Neural cell (in vitro differentiated cells): ENCODE measurements at regions not wholly inside any gene's neighbourhood (a gene's known extent, or its start where the extent isn't known, plus 50 kb on each side); places are given as distances from the start of the nearest gene placed in this dataset.

Experiments
- H2AFZ ChIP-seq: fragments of 200-600, 300-800 bp; sonication (generic), shearing (Covaris generic); 2 replicates; pipeline ENCODE4 v1.6.0; 2014; ENCODE audit warnings: low read depth, mild to moderate bottlenecking, antibody characterized with exemption, low read length, moderate library complexity
- H3F3A ChIP-seq: fragments of 200-600 bp; shearing (Covaris generic); 2 replicates; pipeline ENCODE4 v1.6.1; 2016; ENCODE audit warnings: mild to moderate bottlenecking, moderate library complexity, mixed read lengths, antibody characterized with exemption, low read length; ENCODE audit not compliant: insufficient read depth, poor library complexity, severe bottlenecking
- H3K27ac ChIP-seq: fragments of 200-600, 300-800 bp; sonication (generic), shearing (Covaris generic); 2 replicates; pipeline ENCODE4 v1.5.1; 2014; ENCODE audit warnings: mild to moderate bottlenecking, low read length, moderate library complexity
- H3K27me3 ChIP-seq: fragments of 300-800, 200-600 bp; sonication (generic), shearing (Covaris generic); 2 replicates; pipeline ENCODE4 v1.6.0; 2014; ENCODE audit warnings: mild to moderate bottlenecking, low read depth, low read length, moderate library complexity; ENCODE audit not compliant: insufficient read depth
- H3K36me3 ChIP-seq: fragments of 300-800, 200-600 bp; sonication (generic), shearing (Covaris generic); 2 replicates; pipeline ENCODE4 v1.5.1; 2014; ENCODE audit warnings: mild to moderate bottlenecking, antibody characterized with exemption, low read length, moderate library complexity; ENCODE audit not compliant: insufficient read depth
- H3K4me2 ChIP-seq: fragments of 300-800, 200-600 bp; sonication (generic), shearing (Covaris generic); 2 replicates; pipeline ENCODE4 v1.6.0; 2014; ENCODE audit warnings: mild to moderate bottlenecking, low read length
- H3K4me3 ChIP-seq: fragments of 300-800, 200-600 bp; sonication (generic), shearing (Covaris generic); 2 replicates; pipeline ENCODE4 v1.5.1; 2014; ENCODE audit warnings: mild to moderate bottlenecking, low read length, moderate library complexity
- H3K79me2 ChIP-seq: fragments of 200-600 bp; shearing (Covaris generic); replicated peaks from 2 replicates; pipeline ENCODE4 v1.6.0; 2014; ENCODE audit warnings: mild to moderate bottlenecking, low read length, moderate library complexity; ENCODE audit not compliant: insufficient read depth
- H3K9ac ChIP-seq: fragments of 300-800, 200-600 bp; sonication (generic), shearing (Covaris generic); 2 replicates; pipeline ENCODE4 v1.6.1; 2016; ENCODE audit warnings: mild to moderate bottlenecking, low read length, mixed read lengths
- H3K9me2 ChIP-seq: fragments of 200-600 bp; shearing (Covaris generic); 2 replicates; pipeline ENCODE4 v1.6.1; 2016; ENCODE audit warnings: mild to moderate bottlenecking, low read length, mixed read lengths; ENCODE audit not compliant: insufficient read depth
- H3K9me3 ChIP-seq: fragments of 200-600, 300-800 bp; sonication (generic), shearing (Covaris generic); 2 replicates; pipeline ENCODE4 v1.6.1; 2016; ENCODE audit warnings: mild to moderate bottlenecking, mixed run types, low read length, moderate library complexity, mixed read lengths
- H4K20me1 ChIP-seq: fragments of 200-600 bp; shearing (Covaris generic); 2 replicates; pipeline ENCODE4 v1.6.1; 2016; ENCODE audit warnings: mild to moderate bottlenecking, mixed run types; ENCODE audit not compliant: insufficient read depth
- EP300 ChIP-seq: fragments of 450-650 bp; conservative IDR thresholded peaks from 2 replicates; pipeline ENCODE4 v1.6.1; 2014; ENCODE audit warnings: antibody characterized with exemption, mild to moderate bottlenecking, moderate library complexity; ENCODE audit not compliant: poor library complexity, severe bottlenecking
- EZH2 ChIP-seq: fragments of 200-600, 300-800 bp; shearing (Covaris generic), sonication (generic); IDR thresholded peaks from 2 replicates; pipeline ENCODE4 v1.6.1; 2014; ENCODE audit warnings: antibody characterized with exemption, low read length, borderline replicate concordance, mild to moderate bottlenecking; ENCODE audit not compliant: insufficient read depth, poor library complexity, severe bottlenecking
- MXI1 ChIP-seq: fragments of 450-650 bp; conservative IDR thresholded peaks from 2 replicates; pipeline ENCODE4 v1.6.1; 2014; ENCODE audit warnings: antibody characterized with exemption, mild to moderate bottlenecking; ENCODE audit not compliant: poor library complexity, severe bottlenecking
- POLR2AphosphoS5 ChIP-seq: IDR thresholded peaks from 2 replicates; pipeline ENCODE4 v1.6.1; 2012
- RAD21 ChIP-seq: fragments of 450-650 bp; conservative IDR thresholded peaks from 2 replicates; pipeline ENCODE4 v1.6.1; 2014; ENCODE audit warnings: antibody characterized with exemption, mild to moderate bottlenecking, moderate library complexity
- SMC3 ChIP-seq: fragments of 450-650 bp; conservative IDR thresholded peaks from 2 replicates; pipeline ENCODE4 v1.6.1; 2014; ENCODE audit warnings: antibody characterized with exemption, mild to moderate bottlenecking, moderate library complexity; ENCODE audit not compliant: poor library complexity
- TAF1 ChIP-seq: IDR thresholded peaks from 2 replicates; pipeline ENCODE4 v1.6.1; 2012; ENCODE audit warnings: low read depth
- TF ChIP-seq, protein P1 (sequence below): IDR thresholded peaks from 2 replicates; pipeline ENCODE4 v1.6.1; 2012; ENCODE audit warnings: borderline replicate concordance
- TF ChIP-seq, protein P2 (sequence below): fragments of 450-650 bp; IDR thresholded peaks from 2 replicates; pipeline ENCODE4 v1.5.1; 2014; ENCODE audit warnings: antibody characterized with exemption, mild to moderate bottlenecking, moderate library complexity; ENCODE audit not compliant: poor library complexity, severe bottlenecking

DNA sequence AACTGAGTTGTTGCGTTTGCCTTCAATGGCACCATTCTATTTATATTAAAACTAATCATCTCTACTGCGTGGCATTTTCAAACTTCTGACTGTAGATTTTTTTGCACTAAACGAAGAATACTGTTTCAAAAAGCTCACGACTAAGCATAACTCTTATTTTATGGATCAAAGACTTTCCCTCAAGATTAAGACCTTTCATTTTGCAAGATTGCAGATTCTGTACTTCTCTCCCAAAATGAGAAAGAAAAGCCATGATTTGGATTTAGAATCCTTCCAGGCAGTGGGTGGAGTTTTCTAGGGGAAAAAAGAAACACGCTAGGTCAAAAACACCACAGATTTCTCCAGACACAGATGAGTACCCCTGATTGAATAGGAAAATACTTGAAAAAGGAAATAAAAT lies 617.2 kb upstream of the NR2F2 start:
- Histone ChIP-seq H3K27ac (no peak overlapping the region), H3K9me3 (no peaks in the 10 kb centered on the region), H3K9ac (no peak overlapping the region), H3F3A (no peaks in the 10 kb centered on the region), H3K4me2 (no peak overlapping the region), H3K27me3 (no peaks in the 10 kb centered on the region), H3K4me3 (no peak overlapping the region), H3K36me3 (no peaks in the 10 kb centered on the region), H2AFZ (no peak overlapping the region), H3K9me2 (no peaks in the 10 kb centered on the region), H4K20me1 (no peaks in the 10 kb centered on the region), H3K79me2 (no peaks in the 10 kb centered on the region)
- TF ChIP-seq TAF1 (no peak), EP300 (no peak), RAD21 (no peak), SMC3 (no peak), MXI1 (no peak), POLR2AphosphoS5 (no peak), EZH2 (no peak)
- TF ChIP-seq, protein P1, sequence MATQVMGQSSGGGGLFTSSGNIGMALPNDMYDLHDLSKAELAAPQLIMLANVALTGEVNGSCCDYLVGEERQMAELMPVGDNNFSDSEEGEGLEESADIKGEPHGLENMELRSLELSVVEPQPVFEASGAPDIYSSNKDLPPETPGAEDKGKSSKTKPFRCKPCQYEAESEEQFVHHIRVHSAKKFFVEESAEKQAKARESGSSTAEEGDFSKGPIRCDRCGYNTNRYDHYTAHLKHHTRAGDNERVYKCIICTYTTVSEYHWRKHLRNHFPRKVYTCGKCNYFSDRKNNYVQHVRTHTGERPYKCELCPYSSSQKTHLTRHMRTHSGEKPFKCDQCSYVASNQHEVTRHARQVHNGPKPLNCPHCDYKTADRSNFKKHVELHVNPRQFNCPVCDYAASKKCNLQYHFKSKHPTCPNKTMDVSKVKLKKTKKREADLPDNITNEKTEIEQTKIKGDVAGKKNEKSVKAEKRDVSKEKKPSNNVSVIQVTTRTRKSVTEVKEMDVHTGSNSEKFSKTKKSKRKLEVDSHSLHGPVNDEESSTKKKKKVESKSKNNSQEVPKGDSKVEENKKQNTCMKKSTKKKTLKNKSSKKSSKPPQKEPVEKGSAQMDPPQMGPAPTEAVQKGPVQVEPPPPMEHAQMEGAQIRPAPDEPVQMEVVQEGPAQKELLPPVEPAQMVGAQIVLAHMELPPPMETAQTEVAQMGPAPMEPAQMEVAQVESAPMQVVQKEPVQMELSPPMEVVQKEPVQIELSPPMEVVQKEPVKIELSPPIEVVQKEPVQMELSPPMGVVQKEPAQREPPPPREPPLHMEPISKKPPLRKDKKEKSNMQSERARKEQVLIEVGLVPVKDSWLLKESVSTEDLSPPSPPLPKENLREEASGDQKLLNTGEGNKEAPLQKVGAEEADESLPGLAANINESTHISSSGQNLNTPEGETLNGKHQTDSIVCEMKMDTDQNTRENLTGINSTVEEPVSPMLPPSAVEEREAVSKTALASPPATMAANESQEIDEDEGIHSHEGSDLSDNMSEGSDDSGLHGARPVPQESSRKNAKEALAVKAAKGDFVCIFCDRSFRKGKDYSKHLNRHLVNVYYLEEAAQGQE = no peak
- TF ChIP-seq, protein P2, sequence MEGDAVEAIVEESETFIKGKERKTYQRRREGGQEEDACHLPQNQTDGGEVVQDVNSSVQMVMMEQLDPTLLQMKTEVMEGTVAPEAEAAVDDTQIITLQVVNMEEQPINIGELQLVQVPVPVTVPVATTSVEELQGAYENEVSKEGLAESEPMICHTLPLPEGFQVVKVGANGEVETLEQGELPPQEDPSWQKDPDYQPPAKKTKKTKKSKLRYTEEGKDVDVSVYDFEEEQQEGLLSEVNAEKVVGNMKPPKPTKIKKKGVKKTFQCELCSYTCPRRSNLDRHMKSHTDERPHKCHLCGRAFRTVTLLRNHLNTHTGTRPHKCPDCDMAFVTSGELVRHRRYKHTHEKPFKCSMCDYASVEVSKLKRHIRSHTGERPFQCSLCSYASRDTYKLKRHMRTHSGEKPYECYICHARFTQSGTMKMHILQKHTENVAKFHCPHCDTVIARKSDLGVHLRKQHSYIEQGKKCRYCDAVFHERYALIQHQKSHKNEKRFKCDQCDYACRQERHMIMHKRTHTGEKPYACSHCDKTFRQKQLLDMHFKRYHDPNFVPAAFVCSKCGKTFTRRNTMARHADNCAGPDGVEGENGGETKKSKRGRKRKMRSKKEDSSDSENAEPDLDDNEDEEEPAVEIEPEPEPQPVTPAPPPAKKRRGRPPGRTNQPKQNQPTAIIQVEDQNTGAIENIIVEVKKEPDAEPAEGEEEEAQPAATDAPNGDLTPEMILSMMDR = no peak

DNA sequence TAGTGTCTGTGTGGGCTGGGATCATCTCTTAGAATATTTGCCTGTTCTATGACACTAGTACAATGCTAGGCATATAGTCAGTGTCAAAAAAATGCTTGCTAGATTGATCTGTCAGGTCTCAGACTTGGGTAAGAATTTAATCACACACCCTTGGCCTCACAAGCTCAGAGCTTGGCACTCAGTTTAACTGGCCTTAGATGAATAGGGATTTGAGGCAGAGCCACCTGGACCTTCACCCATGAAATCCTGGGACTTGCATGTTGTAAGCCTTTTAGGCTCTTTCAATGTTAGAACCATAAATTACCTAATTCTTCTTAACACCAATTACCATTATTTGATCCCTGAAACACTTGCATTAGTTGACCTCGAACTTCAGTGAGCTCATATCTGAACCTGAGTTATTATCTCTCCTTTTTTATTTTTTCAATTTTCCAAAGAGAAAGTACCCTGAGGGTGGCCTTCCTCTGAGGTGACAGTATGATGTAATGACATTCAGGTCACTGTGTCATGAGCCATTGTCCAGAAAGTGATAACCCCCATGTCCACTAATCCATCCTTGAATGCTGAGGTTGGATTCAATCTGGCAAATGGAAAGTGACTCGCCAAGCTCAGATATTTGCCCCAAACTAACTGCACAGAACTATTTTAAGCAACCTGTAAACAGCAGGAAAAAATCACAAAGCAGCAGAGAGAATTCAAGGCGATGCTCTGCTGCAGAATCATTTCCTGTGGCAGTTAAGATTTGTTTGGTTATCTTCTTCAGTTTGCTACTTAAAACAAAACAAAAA lies 615.2 kb upstream of the NR2F2 start:
- H3K36me3 ChIP-seq = no peaks in the 10 kb centered on the region
- H3K27ac ChIP-seq = no peak overlapping the region
- H4K20me1 ChIP-seq = no peaks in the 10 kb centered on the region
- H3K4me2 ChIP-seq = no peak overlapping the region
- H3K79me2 ChIP-seq = no peaks in the 10 kb centered on the region
- no peak overlapping the region for H3K4me3 ChIP-seq
- H2AFZ ChIP-seq = no peak overlapping the region
- H3K9ac ChIP-seq = no peak overlapping the region
- no peaks in the 10 kb centered on the region for H3K27me3 ChIP-seq
- no peaks in the 10 kb centered on the region for H3K9me2 ChIP-seq
- no peaks in the 10 kb centered on the region for H3K9me3 ChIP-seq
- TF ChIP-seq EP300 = no peak
- TF ChIP-seq EZH2 = no peak
- TF ChIP-seq POLR2AphosphoS5 = no peak
- no peak for TF ChIP-seq MXI1
- TF ChIP-seq, protein P1 = no peak
- TF ChIP-seq TAF1 = no peak
- TF ChIP-seq, protein P2 = no peak
- no peak for TF ChIP-seq RAD21
- TF ChIP-seq SMC3 = no peak
- H3F3A ChIP-seq = no peaks in the 10 kb centered on the region
